ENCODE measurements at regions not wholly inside any gene's neighbourhood (a gene's known extent, or its start where the extent isn't known, plus 50 kb on each side); places are given as distances from the start of the nearest gene placed in this dataset.

DNA sequence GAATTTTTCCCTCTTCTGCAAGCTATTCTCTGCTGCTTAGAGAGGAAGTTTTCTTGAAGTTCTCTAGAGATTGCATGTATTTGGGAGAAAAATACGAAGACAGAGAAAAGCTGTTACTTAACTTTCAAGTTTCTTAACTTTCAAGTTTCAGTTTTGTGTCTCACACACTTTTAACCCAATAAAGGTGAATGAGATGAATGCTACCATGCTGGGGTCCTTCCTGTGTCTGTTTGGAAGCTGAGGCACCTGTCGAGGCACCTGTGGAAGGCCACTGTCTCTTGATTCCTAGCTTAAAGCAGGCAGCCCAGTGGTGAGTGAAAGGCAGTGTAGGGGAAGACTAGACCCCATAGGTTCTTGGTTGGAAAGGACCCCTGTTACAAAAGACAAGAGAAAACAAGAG, 372.8 kb upstream of the JARID2 start:
- TF ChIP-seq, protein P1, sequence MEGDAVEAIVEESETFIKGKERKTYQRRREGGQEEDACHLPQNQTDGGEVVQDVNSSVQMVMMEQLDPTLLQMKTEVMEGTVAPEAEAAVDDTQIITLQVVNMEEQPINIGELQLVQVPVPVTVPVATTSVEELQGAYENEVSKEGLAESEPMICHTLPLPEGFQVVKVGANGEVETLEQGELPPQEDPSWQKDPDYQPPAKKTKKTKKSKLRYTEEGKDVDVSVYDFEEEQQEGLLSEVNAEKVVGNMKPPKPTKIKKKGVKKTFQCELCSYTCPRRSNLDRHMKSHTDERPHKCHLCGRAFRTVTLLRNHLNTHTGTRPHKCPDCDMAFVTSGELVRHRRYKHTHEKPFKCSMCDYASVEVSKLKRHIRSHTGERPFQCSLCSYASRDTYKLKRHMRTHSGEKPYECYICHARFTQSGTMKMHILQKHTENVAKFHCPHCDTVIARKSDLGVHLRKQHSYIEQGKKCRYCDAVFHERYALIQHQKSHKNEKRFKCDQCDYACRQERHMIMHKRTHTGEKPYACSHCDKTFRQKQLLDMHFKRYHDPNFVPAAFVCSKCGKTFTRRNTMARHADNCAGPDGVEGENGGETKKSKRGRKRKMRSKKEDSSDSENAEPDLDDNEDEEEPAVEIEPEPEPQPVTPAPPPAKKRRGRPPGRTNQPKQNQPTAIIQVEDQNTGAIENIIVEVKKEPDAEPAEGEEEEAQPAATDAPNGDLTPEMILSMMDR (IDR thresholded peaks at IDR 0.05), result no peak
- TF ChIP-seq POLR2A (IDR thresholded peaks at IDR 0.05), result no peak
- TF ChIP-seq EP300 (IDR thresholded peaks at IDR 0.05), result no peak
- TF ChIP-seq POLR2AphosphoS5 (IDR thresholded peaks at IDR 0.05), result no peak
- H3K36me3 ChIP-seq, result no peaks in the 10 kb centered on the region
- WGBS, 5 donors, result 70 to 94% (median 84%) methylated on average over 2 of the region's 2 CpGs
- H3K27me3 ChIP-seq, result no peaks in the 10 kb centered on the region
- H3K27ac ChIP-seq, result no peak overlapping the region
- H3K9me3 ChIP-seq, result no peaks in the 10 kb centered on the region
- DNase-seq, result no peak
- peaks cover 0 to 9% (median 0%) of the 10 kb centered on the region in 4 donors for H3K4me1 ChIP-seq
- H3K4me3 ChIP-seq, result no peak overlapping the region
- intact Hi-C loops (cut with DNase I; ENCODE audit: low total_unique reads), result no loop called here

DNA sequence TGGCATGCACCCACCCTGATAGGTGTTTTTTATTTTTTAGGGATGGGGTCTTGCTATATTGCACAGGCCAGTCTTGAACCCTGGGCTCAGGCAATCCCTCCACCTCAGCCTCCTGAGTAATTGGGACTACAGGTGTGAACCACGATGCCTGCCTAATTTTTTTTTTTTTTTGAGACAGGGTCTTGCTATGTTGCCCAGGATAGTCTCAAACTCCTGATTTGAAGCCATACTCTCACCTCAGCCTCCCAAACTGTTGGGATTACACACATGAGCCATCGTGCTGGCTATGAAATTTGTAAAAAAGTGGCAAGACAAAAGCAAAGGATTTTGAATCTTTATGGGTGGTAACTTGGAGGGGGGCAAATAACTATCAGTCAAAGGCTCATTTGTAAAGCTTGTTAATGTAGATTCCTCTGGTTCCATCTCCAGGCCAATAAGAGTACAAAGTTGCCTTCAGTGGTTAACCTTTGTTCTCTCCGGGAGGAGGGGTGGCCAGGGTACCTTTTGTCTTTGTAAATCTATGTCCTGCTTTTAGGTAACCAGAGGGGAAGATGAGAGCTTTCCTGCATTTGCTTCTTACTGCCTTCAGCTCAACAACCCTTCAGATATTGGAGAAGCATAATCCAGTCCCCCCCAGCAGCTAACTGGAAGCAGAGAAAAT, 372.0 kb upstream of the JARID2 start:
- no peaks in the 10 kb centered on the region for H3K9me3 ChIP-seq
- H3K4me3 ChIP-seq, result no peak overlapping the region
- peaks cover 0 to 9% (median 0%) of the 10 kb centered on the region in 4 donors for H3K4me1 ChIP-seq
- no peaks in the 10 kb centered on the region for H3K36me3 ChIP-seq
- 69 to 86% (median 79%) methylated on average over 3 of the region's 3 CpGs for WGBS, 5 donors
- no peak for DNase-seq
- H3K27ac ChIP-seq, result no peak overlapping the region
- TF ChIP-seq EP300 (IDR thresholded peaks at IDR 0.05) (no peak), POLR2A (IDR thresholded peaks at IDR 0.05) (no peak), POLR2AphosphoS5 (IDR thresholded peaks at IDR 0.05) (no peak)
- TF ChIP-seq, protein P1 (IDR thresholded peaks at IDR 0.05), result no peak
- intact Hi-C loops (cut with DNase I; ENCODE audit: low total_unique reads), result no loop called here
- H3K27me3 ChIP-seq, result no peaks in the 10 kb centered on the region

DNA sequence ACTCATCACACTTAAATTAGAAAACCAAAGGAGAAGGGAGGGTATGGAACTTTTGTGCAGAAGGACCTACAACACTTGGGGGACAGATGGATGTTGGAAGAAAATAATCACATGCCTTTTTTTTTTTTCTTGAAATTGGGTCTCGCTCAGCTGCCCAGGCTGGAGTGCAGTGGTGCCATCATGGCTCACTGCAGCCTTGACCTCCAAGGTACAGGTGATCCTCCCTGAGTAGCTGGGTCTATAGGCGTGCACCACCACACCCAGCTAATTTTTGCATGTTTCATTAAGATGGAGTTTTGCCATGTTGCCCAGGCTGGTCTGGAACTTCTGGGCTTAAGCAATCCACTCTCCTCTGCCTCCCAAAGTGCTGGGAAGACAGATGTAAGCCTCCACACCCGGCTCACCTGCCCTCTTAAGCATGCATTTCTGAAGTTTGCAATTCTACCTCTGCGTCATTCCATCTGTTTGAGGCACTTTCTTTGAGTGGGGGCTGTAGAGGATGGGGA, 370.8 kb upstream of the JARID2 start:
- H3K4me3 ChIP-seq, result no peak overlapping the region
- H3K9me3 ChIP-seq, result no peaks in the 10 kb centered on the region
- TF ChIP-seq, protein P1 (IDR thresholded peaks at IDR 0.05), result no peak
- TF ChIP-seq POLR2AphosphoS5 (IDR thresholded peaks at IDR 0.05), result no peak
- TF ChIP-seq POLR2A (IDR thresholded peaks at IDR 0.05), result no peak
- no peak for TF ChIP-seq EP300 (IDR thresholded peaks at IDR 0.05)
- H3K27ac ChIP-seq, result no peak overlapping the region
- no peak for DNase-seq
- no peaks in the 10 kb centered on the region for H3K27me3 ChIP-seq
- H3K4me1 ChIP-seq, result peaks cover 0 to 15% (median 0%) of the 10 kb centered on the region in 4 donors
- intact Hi-C loops (cut with DNase I; ENCODE audit: low total_unique reads), result no loop called here
- H3K36me3 ChIP-seq, result no peaks in the 10 kb centered on the region
- WGBS, 5 donors, result 90 to 98% (median 95%) methylated on average over 4 of the region's 4 CpGs

DNA sequence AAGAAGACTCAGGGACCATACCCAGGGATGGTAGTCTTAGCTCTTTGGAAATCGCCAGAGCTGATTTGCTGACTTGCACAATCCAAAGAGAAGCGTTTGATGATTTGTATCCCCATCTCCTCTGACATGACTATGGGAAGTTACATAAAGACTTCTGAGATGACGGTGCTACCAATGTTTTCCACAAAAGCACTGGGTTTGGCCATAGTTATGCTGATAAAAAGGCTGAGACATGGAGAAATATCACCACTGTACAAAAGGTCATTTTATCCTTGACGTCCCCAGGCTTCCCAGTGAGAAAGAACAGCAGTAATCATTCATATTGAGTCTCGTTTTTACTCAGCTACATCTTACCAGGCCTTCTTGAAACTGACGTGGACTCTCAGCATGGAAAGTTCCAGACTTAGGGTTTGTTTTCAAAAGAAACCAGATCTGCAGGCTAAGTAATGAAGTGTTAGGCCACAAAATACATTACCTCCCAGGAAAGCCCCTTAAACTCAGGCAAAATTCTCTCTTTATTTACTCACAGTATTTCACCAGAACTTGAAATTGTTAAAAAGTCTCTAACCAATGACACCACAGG, 370.3 kb upstream of the JARID2 start:
- Histone ChIP-seq H3K4me3 (no peak overlapping the region), H3K9me3 (no peaks in the 10 kb centered on the region), H3K27ac (no peak overlapping the region), H3K27me3 (no peaks in the 10 kb centered on the region), H3K4me1 (peaks cover 0 to 19% (median 2%) of the 10 kb centered on the region in 4 donors), H3K36me3 (no peaks in the 10 kb centered on the region)
- TF ChIP-seq, protein P1 (IDR thresholded peaks at IDR 0.05), result no peak
- 75 to 90% (median 86%) methylated on average over 6 of the region's 6 CpGs for WGBS, 5 donors
- no peak for DNase-seq
- intact Hi-C loops (cut with DNase I; ENCODE audit: low total_unique reads), result no loop called here
